ENCODE measurements at regions not wholly inside any gene's neighbourhood (a gene's known extent, or its start where the extent isn't known, plus 50 kb on each side); places are given as distances from the start of the nearest gene placed in this dataset.
A peak's percentile ranks its signal among the peaks of the same experiment; 100 is the strongest.

DNA sequence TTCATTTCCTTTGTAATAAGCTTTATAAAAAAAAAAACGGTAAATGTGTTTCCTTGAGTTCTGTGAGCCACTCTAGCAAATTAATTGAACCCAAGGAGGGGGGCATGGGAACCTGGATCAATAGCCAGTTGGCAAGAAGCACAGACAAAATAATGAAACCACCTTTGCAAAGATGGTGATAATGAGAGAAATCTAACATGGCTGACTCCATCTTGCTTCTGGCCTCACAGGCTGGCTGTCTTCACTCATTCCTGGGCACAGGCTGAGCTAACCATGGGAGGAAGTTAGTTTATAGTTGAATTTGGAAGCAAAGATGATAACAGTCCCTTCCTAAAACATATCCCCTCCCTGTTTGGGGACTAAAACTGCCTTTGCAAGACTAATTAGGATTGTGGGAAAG lies 95.1 kb downstream of the B3GNT2 start:
- DNase-seq (ENCODE audit: extremely low read depth in 1 of 4, low spot score in 3 of 4) (no peak), FAIRE-seq (no peak), ATAC-seq (no peak)
- ChIA-PET POLR2A (interaction anchor here (0.6 to 0.7 kb wide), 2 partner anchors 41 to 753 kb away, joined by 3 read pairs; no protein-coding TSS in a partner anchor), CTCF (ENCODE audit: low intra/inter-chr PET ratio) (no interaction called here)
- Histone ChIP-seq H3K9ac (ENCODE audit: insufficient read depth in 1 of 2, low read depth in 2 of 2, low read length in 2 of 2) (no peak overlapping the region), H3K27ac (ENCODE audit: extremely low read depth, low read depth, low read length) (no peak overlapping the region), H3K9me1 (ENCODE audit: control insufficient read depth, insufficient read depth, low read length) (no peaks in the 10 kb centered on the region), H3K4me1 (replicated peaks in 1 of 2; ENCODE audit: control insufficient read depth in 2 of 2, insufficient read depth in 2 of 2, low read length in 2 of 2) (peaks cover 44 to 58% of the 10 kb centered on the region in 2 experiments), H3K9me3 (replicated peaks; ENCODE audit: control insufficient read depth, insufficient read depth, low read depth, low read length) (0 out of 2 replicates have a peak, but pooled peaks cover 3% of the 10 kb centered on the region), H2AFZ (ENCODE audit: low read depth, low read length) (peak overlapping the region; percentile 58), H3K4me2 (ENCODE audit: insufficient read depth, low read length) (no peak overlapping the region), H3K4me3 (no peak overlapping the region), H4K20me1 (replicated peaks; ENCODE audit: control insufficient read depth, insufficient read depth, low read length) (no peaks in the 10 kb centered on the region), H3K79me2 (ENCODE audit: control insufficient read depth, insufficient read depth, low read length) (peaks cover 1% of the 10 kb centered on the region; the same call in 2 of the 3 replicates), H3K27me3 (ENCODE audit: control insufficient read depth in 2 of 2, insufficient read depth in 2 of 2, low read length in 2 of 2) (no peaks in the 10 kb centered on the region), H3K36me3 (ENCODE audit: control insufficient read depth, insufficient read depth, low read length) (no peaks in the 10 kb centered on the region)
- in situ Hi-C loops (cut with MboI) = no loop called here
- intact Hi-C loops (cut with micrococcal nuclease) = no loop called here
- WGBS (ENCODE audit: insufficient coverage, low coverage, missing lambda C conversion rate) = 57% methylated on average over 1 of the region's 1 CpG
- BruUV-seq (replicated peaks) = no TSS peak
- TF ChIP-seq SAFB (IDR thresholded peaks at IDR 0.05; ENCODE audit: borderline replicate concordance, low read depth, low read length) (no peak), ZNF79 (CRISPR knock-in tag; IDR thresholded peaks at IDR 0.05; ENCODE audit: low read depth) (0 out of 2 replicates have a peak, but pooled peaks have one; percentile 40), ZNF583 (CRISPR knock-in tag; IDR thresholded peaks at IDR 0.05) (peak; percentile 65; the same call in 1 of the 2 replicates), GTF2A2 (tag; IDR thresholded peaks at IDR 0.05) (0 out of 2 replicates have a peak, but pooled peaks have one; percentile 25), NR3C1 (CRISPR knock-in tag; IDR thresholded peaks at IDR 0.05) (no peak), PYGO2 (tag; IDR thresholded peaks at IDR 0.05) (0 out of 2 replicates have a peak, but pooled peaks have one; percentile 46), CXXC5 (CRISPR knock-in tag; IDR thresholded peaks at IDR 0.05) (peak; percentile 68; the same call in 1 of the 2 replicates), BACH1 (tag; IDR thresholded peaks at IDR 0.05) (peak; percentile 23; the same call in 1 of the 2 replicates), MIER1 (IDR thresholded peaks at IDR 0.05; ENCODE audit: low read depth) (no peak), STAT5B (CRISPR knock-in tag; IDR thresholded peaks at IDR 0.05) (no peak), PTTG1 (tag; IDR thresholded peaks at IDR 0.05; ENCODE audit: low read depth) (peak; percentile 60; the same call in 1 of the 2 replicates), SMAD4 (CRISPR knock-in tag; conservative IDR thresholded peaks at IDR 0.05) (peak; percentile 71), DDX20 (tag; IDR thresholded peaks at IDR 0.05; ENCODE audit: low read depth) (peak; percentile 60; the same call in 1 of the 2 replicates), PTRF (tag; IDR thresholded peaks at IDR 0.05) (peak; percentile 69)
- TF ChIP-seq, protein P1, sequence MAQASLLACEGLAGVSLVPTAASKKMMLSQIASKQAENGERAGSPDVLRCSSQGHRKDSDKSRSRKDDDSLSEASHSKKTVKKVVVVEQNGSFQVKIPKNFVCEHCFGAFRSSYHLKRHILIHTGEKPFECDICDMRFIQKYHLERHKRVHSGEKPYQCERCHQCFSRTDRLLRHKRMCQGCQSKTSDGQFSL (CRISPR knock-in tag; IDR thresholded peaks at IDR 0.05) = no peak
- TF ChIP-seq, protein P1 (tag; IDR thresholded peaks at IDR 0.05) = peak in 1 of 2 experiments; percentile 78; a peak in 1 of 4 replicates
- TF ChIP-seq, protein P2, sequence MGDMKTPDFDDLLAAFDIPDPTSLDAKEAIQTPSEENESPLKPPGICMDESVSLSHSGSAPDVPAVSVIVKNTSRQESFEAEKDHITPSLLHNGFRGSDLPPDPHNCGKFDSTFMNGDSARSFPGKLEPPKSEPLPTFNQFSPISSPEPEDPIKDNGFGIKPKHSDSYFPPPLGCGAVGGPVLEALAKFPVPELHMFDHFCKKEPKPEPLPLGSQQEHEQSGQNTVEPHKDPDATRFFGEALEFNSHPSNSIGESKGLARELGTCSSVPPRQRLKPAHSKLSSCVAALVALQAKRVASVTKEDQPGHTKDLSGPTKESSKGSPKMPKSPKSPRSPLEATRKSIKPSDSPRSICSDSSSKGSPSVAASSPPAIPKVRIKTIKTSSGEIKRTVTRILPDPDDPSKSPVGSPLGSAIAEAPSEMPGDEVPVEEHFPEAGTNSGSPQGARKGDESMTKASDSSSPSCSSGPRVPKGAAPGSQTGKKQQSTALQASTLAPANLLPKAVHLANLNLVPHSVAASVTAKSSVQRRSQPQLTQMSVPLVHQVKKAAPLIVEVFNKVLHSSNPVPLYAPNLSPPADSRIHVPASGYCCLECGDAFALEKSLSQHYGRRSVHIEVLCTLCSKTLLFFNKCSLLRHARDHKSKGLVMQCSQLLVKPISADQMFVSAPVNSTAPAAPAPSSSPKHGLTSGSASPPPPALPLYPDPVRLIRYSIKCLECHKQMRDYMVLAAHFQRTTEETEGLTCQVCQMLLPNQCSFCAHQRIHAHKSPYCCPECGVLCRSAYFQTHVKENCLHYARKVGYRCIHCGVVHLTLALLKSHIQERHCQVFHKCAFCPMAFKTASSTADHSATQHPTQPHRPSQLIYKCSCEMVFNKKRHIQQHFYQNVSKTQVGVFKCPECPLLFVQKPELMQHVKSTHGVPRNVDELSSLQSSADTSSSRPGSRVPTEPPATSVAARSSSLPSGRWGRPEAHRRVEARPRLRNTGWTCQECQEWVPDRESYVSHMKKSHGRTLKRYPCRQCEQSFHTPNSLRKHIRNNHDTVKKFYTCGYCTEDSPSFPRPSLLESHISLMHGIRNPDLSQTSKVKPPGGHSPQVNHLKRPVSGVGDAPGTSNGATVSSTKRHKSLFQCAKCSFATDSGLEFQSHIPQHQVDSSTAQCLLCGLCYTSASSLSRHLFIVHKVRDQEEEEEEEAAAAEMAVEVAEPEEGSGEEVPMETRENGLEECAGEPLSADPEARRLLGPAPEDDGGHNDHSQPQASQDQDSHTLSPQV (IDR thresholded peaks at IDR 0.05) = peak; percentile 88
- TF ChIP-seq, protein P3, sequence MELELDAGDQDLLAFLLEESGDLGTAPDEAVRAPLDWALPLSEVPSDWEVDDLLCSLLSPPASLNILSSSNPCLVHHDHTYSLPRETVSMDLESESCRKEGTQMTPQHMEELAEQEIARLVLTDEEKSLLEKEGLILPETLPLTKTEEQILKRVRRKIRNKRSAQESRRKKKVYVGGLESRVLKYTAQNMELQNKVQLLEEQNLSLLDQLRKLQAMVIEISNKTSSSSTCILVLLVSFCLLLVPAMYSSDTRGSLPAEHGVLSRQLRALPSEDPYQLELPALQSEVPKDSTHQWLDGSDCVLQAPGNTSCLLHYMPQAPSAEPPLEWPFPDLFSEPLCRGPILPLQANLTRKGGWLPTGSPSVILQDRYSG (tag; conservative IDR thresholded peaks at IDR 0.05; ENCODE audit: low read depth) = peak; percentile 62; the same call in 1 of the 2 replicates
